GM23338 (cell line): ENCODE measurements at regions not wholly inside any gene's neighbourhood (a gene's known extent, or its start where the extent isn't known, plus 50 kb on each side); places are given as distances from the start of the nearest gene placed in this dataset.

ENCODE experiments used
- ATAC-seq: fragments of 200-7000 bp; cut with Tn5 transposase; 3 replicates; pipeline ENCODE4 v1.9.1; 2020
- DNase-seq: peaks from one replicate; pipeline ENCODE4 v3.0.0-alpha.2; 2015; ENCODE audit warnings: low spot score
- H2AFZ ChIP-seq: fragments of 200-600 bp; sonication (generic); 2 replicates; pipeline ENCODE4 v1.8.0; 2016; ENCODE audit warnings: antibody characterized with exemption, mild to moderate bottlenecking, moderate library complexity
- H3F3A ChIP-seq: fragments of 200-600 bp; sonication (generic); replicated peaks from 2 replicates; pipeline ENCODE4 v1.8.0; 2017; ENCODE audit warnings: antibody characterized with exemption, mixed run types, low read depth
- H3K27ac ChIP-seq: fragments of 200-600 bp; sonication (generic); 2 replicates; pipeline ENCODE4 v1.6.1; 2016; ENCODE audit warnings: low read depth
- H3K27me3 ChIP-seq: fragments of 200-600 bp; sonication (generic); 2 replicates; pipeline ENCODE4 v1.8.0; 2016; ENCODE audit warnings: mild to moderate bottlenecking, mixed run types, moderate library complexity; ENCODE audit not compliant: insufficient read depth
- H3K36me3 ChIP-seq: fragments of 200-600 bp; sonication (generic); 2 replicates; pipeline ENCODE4 v1.8.0; 2016; ENCODE audit warnings: mild to moderate bottlenecking; ENCODE audit not compliant: insufficient read depth
- H3K4me1 ChIP-seq: fragments of 200-600 bp; sonication (generic); 2 replicates; pipeline ENCODE4 v1.8.0; 2016; ENCODE audit warnings: mild to moderate bottlenecking, moderate library complexity; ENCODE audit not compliant: insufficient read depth
- H3K4me2 ChIP-seq: fragments of 200-600 bp; sonication (generic); 2 replicates; pipeline ENCODE4 v1.7.1; 2017; ENCODE audit warnings: mixed run types
- H3K4me3 ChIP-seq: fragments of 200-600 bp; sonication (generic); 2 replicates; pipeline ENCODE4 v1.6.1; 2016; ENCODE audit warnings: mixed run types
- H3K79me2 ChIP-seq: fragments of 200-600 bp; sonication (generic); replicated peaks from 2 replicates; pipeline ENCODE4 v1.8.0; 2017; ENCODE audit warnings: mild to moderate bottlenecking; ENCODE audit not compliant: insufficient read depth
- H3K9me2 ChIP-seq: fragments of 200-600 bp; sonication (generic); 2 replicates; pipeline ENCODE4 v1.8.0; 2017; ENCODE audit not compliant: insufficient read depth
- H4K20me1 ChIP-seq: fragments of 200-600 bp; sonication (generic); replicated peaks from 2 replicates; pipeline ENCODE4 v1.8.0; 2017; ENCODE audit warnings: mild to moderate bottlenecking; ENCODE audit not compliant: insufficient read depth
- H3K27ac Mint-ChIP-seq: 2 replicates; pipeline ENCODE4 v1.8.0; 2020; ENCODE audit warnings: inconsistent platforms, mild to moderate bottlenecking, moderate library complexity, mixed read lengths
- H3K27me3 Mint-ChIP-seq: 3 replicates; pipeline ENCODE4 v1.8.0; 2022; ENCODE audit warnings: low read depth, mild to moderate bottlenecking, moderate library complexity, mixed read lengths, inconsistent platforms; ENCODE audit not compliant: insufficient read depth, poor library complexity
- H3K36me3 Mint-ChIP-seq: 3 replicates; pipeline ENCODE4 v1.8.0; 2021; ENCODE audit warnings: low read depth, mild to moderate bottlenecking, inconsistent platforms, moderate library complexity, mixed read lengths
- H3K4me1 Mint-ChIP-seq: 3 replicates; pipeline ENCODE4 v1.8.0; 2020; ENCODE audit warnings: mild to moderate bottlenecking, inconsistent platforms, mixed read lengths
- H3K4me3 Mint-ChIP-seq: 3 replicates; pipeline ENCODE4 v1.8.0; 2021; ENCODE audit warnings: moderate library complexity, mild to moderate bottlenecking, inconsistent platforms, mixed read lengths
- H3K9me3 Mint-ChIP-seq: 3 replicates; pipeline ENCODE4 v1.8.0; 2020; ENCODE audit warnings: moderate library complexity, mild to moderate bottlenecking, inconsistent platforms, mixed read lengths
- NANOG ChIP-seq: IDR thresholded peaks from 2 replicates; pipeline ENCODE4 v1.6.1; 2016; ENCODE audit warnings: antibody characterized with exemption, borderline replicate concordance
- TF ChIP-seq, protein P1 (sequence below): fragments of 250-450 bp; sonication (Bioruptor Pico); IDR thresholded peaks from 2 replicates; pipeline ENCODE4 v1.5.0; 2020; ENCODE audit warnings: mild to moderate bottlenecking, moderate library complexity
- TF ChIP-seq, protein P2 (sequence below): IDR thresholded peaks from one replicate; pipeline ENCODE4 v1.6.1; 2018; ENCODE audit warnings: antibody characterized with exemption; ENCODE audit not compliant: unreplicated experiment
- TF ChIP-seq, protein P3 (sequence below), 2 experiments: fragments of 200-600 bp in 1 of 2; sonication (generic) in 1 of 2; conservative IDR thresholded peaks; 2 replicates each; pipeline versions ENCODE4 v1.5.1 to v1.6.1; 2016 to 2017; ENCODE audit warnings: antibody characterized with exemption in 2 of 2, low read depth in 2 of 2, mild to moderate bottlenecking in 2 of 2, moderate library complexity in 1 of 2

DNA sequence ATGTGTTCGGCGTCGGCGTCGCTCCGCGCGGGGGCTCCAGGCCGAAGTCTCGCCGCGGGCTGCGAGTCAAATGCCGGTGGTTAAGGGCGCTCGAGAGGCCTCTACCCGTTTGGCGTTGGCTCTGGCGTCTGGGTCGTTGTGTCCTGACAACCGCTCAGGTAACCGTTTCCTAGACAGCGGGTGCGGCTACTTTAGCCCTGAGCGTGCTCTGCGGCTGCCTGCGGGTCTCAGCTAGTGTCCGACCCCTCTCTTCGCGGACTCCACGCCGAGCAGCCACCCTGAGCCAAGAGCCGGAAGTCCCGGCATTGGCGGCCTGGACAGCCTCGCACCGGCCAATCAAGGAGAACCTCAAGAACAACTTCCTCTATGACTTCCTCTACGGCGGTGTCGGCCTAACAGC lies 173.4 kb downstream of the SETD4 start (continued):
- TF ChIP-seq, protein P1, sequence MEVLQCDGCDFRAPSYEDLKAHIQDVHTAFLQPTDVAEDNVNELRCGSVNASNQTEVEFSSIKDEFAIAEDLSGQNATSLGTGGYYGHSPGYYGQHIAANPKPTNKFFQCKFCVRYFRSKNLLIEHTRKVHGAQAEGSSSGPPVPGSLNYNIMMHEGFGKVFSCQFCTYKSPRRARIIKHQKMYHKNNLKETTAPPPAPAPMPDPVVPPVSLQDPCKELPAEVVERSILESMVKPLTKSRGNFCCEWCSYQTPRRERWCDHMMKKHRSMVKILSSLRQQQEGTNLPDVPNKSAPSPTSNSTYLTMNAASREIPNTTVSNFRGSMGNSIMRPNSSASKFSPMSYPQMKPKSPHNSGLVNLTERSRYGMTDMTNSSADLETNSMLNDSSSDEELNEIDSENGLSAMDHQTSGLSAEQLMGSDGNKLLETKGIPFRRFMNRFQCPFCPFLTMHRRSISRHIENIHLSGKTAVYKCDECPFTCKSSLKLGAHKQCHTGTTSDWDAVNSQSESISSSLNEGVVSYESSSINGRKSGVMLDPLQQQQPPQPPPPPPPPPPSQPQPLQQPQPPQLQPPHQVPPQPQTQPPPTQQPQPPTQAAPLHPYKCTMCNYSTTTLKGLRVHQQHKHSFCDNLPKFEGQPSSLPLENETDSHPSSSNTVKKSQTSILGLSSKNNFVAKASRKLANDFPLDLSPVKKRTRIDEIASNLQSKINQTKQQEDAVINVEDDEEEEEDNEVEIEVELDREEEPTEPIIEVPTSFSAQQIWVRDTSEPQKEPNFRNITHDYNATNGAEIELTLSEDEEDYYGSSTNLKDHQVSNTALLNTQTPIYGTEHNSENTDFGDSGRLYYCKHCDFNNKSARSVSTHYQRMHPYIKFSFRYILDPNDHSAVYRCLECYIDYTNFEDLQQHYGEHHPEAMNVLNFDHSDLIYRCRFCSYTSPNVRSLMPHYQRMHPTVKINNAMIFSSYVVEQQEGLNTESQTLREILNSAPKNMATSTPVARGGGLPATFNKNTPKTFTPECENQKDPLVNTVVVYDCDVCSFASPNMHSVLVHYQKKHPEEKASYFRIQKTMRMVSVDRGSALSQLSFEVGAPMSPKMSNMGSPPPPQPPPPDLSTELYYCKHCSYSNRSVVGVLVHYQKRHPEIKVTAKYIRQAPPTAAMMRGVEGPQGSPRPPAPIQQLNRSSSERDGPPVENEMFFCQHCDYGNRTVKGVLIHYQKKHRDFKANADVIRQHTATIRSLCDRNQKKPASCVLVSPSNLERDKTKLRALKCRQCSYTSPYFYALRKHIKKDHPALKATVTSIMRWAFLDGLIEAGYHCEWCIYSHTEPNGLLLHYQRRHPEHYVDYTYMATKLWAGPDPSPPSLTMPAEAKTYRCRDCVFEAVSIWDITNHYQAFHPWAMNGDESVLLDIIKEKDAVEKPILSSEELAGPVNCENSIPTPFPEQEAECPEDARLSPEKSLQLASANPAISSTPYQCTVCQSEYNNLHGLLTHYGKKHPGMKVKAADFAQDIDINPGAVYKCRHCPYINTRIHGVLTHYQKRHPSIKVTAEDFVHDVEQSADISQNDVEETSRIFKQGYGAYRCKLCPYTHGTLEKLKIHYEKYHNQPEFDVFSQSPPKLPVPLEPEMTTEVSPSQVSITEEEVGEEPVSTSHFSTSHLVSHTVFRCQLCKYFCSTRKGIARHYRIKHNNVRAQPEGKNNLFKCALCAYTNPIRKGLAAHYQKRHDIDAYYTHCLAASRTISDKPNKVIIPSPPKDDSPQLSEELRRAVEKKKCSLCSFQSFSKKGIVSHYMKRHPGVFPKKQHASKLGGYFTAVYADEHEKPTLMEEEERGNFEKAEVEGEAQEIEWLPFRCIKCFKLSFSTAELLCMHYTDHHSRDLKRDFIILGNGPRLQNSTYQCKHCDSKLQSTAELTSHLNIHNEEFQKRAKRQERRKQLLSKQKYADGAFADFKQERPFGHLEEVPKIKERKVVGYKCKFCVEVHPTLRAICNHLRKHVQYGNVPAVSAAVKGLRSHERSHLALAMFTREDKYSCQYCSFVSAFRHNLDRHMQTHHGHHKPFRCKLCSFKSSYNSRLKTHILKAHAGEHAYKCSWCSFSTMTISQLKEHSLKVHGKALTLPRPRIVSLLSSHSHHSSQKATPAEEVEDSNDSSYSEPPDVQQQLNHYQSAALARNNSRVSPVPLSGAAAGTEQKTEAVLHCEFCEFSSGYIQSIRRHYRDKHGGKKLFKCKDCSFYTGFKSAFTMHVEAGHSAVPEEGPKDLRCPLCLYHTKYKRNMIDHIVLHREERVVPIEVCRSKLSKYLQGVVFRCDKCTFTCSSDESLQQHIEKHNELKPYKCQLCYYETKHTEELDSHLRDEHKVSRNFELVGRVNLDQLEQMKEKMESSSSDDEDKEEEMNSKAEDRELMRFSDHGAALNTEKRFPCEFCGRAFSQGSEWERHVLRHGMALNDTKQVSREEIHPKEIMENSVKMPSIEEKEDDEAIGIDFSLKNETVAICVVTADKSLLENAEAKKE, result no peak
- TF ChIP-seq, protein P2, sequence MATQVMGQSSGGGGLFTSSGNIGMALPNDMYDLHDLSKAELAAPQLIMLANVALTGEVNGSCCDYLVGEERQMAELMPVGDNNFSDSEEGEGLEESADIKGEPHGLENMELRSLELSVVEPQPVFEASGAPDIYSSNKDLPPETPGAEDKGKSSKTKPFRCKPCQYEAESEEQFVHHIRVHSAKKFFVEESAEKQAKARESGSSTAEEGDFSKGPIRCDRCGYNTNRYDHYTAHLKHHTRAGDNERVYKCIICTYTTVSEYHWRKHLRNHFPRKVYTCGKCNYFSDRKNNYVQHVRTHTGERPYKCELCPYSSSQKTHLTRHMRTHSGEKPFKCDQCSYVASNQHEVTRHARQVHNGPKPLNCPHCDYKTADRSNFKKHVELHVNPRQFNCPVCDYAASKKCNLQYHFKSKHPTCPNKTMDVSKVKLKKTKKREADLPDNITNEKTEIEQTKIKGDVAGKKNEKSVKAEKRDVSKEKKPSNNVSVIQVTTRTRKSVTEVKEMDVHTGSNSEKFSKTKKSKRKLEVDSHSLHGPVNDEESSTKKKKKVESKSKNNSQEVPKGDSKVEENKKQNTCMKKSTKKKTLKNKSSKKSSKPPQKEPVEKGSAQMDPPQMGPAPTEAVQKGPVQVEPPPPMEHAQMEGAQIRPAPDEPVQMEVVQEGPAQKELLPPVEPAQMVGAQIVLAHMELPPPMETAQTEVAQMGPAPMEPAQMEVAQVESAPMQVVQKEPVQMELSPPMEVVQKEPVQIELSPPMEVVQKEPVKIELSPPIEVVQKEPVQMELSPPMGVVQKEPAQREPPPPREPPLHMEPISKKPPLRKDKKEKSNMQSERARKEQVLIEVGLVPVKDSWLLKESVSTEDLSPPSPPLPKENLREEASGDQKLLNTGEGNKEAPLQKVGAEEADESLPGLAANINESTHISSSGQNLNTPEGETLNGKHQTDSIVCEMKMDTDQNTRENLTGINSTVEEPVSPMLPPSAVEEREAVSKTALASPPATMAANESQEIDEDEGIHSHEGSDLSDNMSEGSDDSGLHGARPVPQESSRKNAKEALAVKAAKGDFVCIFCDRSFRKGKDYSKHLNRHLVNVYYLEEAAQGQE, result no peak

DNA sequence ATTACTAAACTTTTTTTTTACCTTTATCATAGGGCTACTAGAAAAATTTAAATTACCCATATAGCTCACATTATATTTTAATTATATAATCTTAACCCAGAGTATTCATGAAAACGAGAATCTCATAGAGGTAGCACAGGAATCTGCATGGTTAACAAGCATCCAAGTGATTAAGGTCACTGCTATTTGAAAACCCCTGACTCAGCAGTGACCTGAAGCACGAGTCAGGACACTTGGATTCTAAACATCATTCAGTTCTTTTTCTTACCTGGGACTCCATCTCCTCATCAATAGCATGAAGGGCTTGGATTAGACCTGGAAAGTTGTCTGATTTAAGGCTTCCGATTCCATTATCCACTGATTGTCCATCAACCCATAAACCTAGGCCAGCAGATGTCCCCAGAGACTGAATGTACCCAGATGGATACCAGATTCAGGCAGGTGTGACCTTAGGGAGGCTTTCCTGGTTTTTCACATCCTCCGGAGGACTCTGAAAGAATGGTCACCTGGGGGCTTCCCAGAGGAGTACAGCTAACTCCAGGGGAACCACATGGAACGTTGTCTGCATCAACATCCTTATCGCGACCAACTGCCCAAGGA lies 174.3 kb downstream of the SETD4 start:
- no peaks in the 10 kb centered on the region for H3K27me3 ChIP-seq
- H3K4me3 ChIP-seq, result no peak overlapping the region
- H3K4me2 ChIP-seq, result no peak overlapping the region
- H3K36me3 ChIP-seq, result no peaks in the 10 kb centered on the region
- no peak overlapping the region for H2AFZ ChIP-seq
- H3K4me3 Mint-ChIP-seq, result no peak overlapping the region
- no peaks in the 10 kb centered on the region for H3K9me3 Mint-ChIP-seq
- no peaks in the 10 kb centered on the region for H3K27me3 Mint-ChIP-seq
- H3K79me2 ChIP-seq, result no peaks in the 10 kb centered on the region
- no peaks in the 10 kb centered on the region for H3K36me3 Mint-ChIP-seq
- DNase-seq (peak; percentile 10), ATAC-seq (no peak)
- no peak overlapping the region for H3K27ac Mint-ChIP-seq
- peaks cover 10% of the 10 kb centered on the region for H3K4me1 ChIP-seq
- TF ChIP-seq, protein P3, sequence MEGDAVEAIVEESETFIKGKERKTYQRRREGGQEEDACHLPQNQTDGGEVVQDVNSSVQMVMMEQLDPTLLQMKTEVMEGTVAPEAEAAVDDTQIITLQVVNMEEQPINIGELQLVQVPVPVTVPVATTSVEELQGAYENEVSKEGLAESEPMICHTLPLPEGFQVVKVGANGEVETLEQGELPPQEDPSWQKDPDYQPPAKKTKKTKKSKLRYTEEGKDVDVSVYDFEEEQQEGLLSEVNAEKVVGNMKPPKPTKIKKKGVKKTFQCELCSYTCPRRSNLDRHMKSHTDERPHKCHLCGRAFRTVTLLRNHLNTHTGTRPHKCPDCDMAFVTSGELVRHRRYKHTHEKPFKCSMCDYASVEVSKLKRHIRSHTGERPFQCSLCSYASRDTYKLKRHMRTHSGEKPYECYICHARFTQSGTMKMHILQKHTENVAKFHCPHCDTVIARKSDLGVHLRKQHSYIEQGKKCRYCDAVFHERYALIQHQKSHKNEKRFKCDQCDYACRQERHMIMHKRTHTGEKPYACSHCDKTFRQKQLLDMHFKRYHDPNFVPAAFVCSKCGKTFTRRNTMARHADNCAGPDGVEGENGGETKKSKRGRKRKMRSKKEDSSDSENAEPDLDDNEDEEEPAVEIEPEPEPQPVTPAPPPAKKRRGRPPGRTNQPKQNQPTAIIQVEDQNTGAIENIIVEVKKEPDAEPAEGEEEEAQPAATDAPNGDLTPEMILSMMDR (conservative IDR thresholded peaks at IDR 0.05; ENCODE audit: low read depth in 2 of 2), result peak in 1 of 2 experiments; percentile 48; a peak in 2 of 4 replicates
- TF ChIP-seq NANOG, result no peak
- H3K4me1 Mint-ChIP-seq, result peaks cover 12% of the 10 kb centered on the region
- H4K20me1 ChIP-seq, result no peaks in the 10 kb centered on the region
- no peak overlapping the region for H3K27ac ChIP-seq
- H3K9me2 ChIP-seq, result no peaks in the 10 kb centered on the region
- no peaks in the 10 kb centered on the region for H3F3A ChIP-seq
